NT2/D1 (cell line): ENCODE measurements at regions not wholly inside any gene's neighbourhood (a gene's known extent, or its start where the extent isn't known, plus 50 kb on each side); places are given as distances from the start of the nearest gene placed in this dataset.

Experiments used
- SUZ12 ChIP-seq: IDR thresholded peaks from 2 replicates; pipeline ENCODE4 v1.6.1; 2011; ENCODE audit not compliant: insufficient read length, insufficient read depth; ENCODE audit errors: extremely low read depth
- ZNF274 ChIP-seq: IDR thresholded peaks from 2 replicates; pipeline ENCODE4 v1.6.1; 2011; ENCODE audit warnings: mild to moderate bottlenecking, low read depth, low read length

GRCh38 chr5:142411656-142412425, 87.0 kb upstream of the SPRY4 start:
- TF ChIP-seq ZNF274 (no peak), SUZ12 (no peak)
